ENCODE measurements at regions not wholly inside any gene's neighbourhood (a gene's known extent, or its start where the extent isn't known, plus 50 kb on each side); places are given as distances from the start of the nearest gene placed in this dataset.

DNA sequence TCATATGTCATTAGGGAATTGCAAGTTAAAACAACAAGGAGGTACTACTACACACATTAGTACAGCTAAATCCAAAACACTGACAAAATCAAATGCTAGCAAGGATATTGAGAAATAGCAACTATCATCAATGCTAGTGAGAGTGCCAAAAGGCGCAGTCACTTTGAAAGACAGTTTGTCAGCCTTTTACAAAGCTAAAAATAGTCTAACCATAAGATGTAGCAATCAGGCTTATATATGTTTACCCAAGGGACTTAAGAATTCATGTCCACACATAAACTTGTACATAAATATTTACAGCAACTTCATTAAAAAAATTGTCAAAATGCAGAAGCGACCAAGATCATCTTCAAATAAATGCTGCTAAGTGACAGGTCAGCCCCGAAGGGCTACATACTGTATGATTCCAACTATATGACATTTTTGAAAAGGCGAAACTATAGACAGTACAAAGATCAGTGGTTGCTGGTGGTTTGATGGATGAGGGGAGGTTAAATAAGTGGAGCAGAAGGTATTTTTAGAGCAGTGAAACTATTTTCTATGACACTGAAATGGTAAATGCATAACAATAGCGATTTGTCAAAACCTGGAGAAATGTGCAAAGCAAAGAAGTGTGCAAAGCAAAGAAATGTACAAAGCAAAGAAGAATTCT, 704.8 kb downstream of the ARAP2 start:
- TF ChIP-seq TEAD4 (IDR thresholded peaks at IDR 0.05) (no peak), CEBPB (IDR thresholded peaks at IDR 0.05) (no peak), EGR1 (IDR thresholded peaks at IDR 0.05) (no peak), YY1 (IDR thresholded peaks at IDR 0.05; ENCODE audit: low read depth) (no peak), TAF1 (IDR thresholded peaks at IDR 0.05; ENCODE audit: low read depth) (no peak), TCF12 (IDR thresholded peaks at IDR 0.05; ENCODE audit: low read depth) (no peak), RAD21 (IDR thresholded peaks at IDR 0.05; ENCODE audit: low read depth) (no peak)
